Astrocyte (in vitro differentiated cells and primary cell): ENCODE measurements at regions not wholly inside any gene's neighbourhood (a gene's known extent, or its start where the extent isn't known, plus 50 kb on each side); places are given as distances from the start of the nearest gene placed in this dataset.

Experiments
- DNase-seq: peaks from one replicate; pipeline ENCODE4 v3.0.0-alpha.2; 2010; ENCODE audit warnings: low read depth
- FAIRE-seq: peaks from 2 replicates; lab custom pipeline; 2011; peaks lifted over from hg19 to GRCh38; lab: Jason Lieb, UNC
- H2AFZ ChIP-seq: 2 replicates; pipeline ENCODE4 v1.6.0; 2012; ENCODE audit warnings: low read depth, low read length, inconsistent platforms
- H3K27ac ChIP-seq: 2 replicates; pipeline ENCODE4 v1.5.1; 2011; ENCODE audit warnings: low read depth, low read length, inconsistent platforms
- H3K27me3 ChIP-seq: 2 replicates; pipeline ENCODE4 v1.6.0; 2011; ENCODE audit warnings: low read length, inconsistent platforms; ENCODE audit not compliant: insufficient read depth
- H3K36me3 ChIP-seq: 2 replicates; pipeline ENCODE4 v1.5.1; 2011; ENCODE audit warnings: low read length, inconsistent platforms; ENCODE audit not compliant: insufficient read depth
- H3K4me1 ChIP-seq: 2 replicates; pipeline ENCODE4 v1.5.1; 2011; ENCODE audit warnings: low read length, inconsistent platforms; ENCODE audit not compliant: insufficient read depth
- H3K4me2 ChIP-seq: 2 replicates; pipeline ENCODE4 v1.6.0; 2012; ENCODE audit warnings: low read length, inconsistent platforms
- H3K4me3 ChIP-seq: 2 replicates; pipeline ENCODE4 v1.5.1; 2011; ENCODE audit warnings: low read depth, mild to moderate bottlenecking, low read length, inconsistent platforms; ENCODE audit not compliant: insufficient read depth
- H3K79me2 ChIP-seq: 2 replicates; pipeline ENCODE4 v1.6.0; 2012; ENCODE audit warnings: mild to moderate bottlenecking, low read length, inconsistent platforms; ENCODE audit not compliant: insufficient read depth
- H3K9ac ChIP-seq: 2 replicates; pipeline ENCODE4 v1.6.0; 2012; ENCODE audit warnings: mild to moderate bottlenecking, low read length, inconsistent platforms
- H3K9me3 ChIP-seq: 2 replicates; pipeline ENCODE4 v1.5.1; 2012; ENCODE audit warnings: low read depth, mild to moderate bottlenecking, low read length, inconsistent platforms; ENCODE audit not compliant: insufficient read depth
- H4K20me1 ChIP-seq: 2 replicates; pipeline ENCODE4 v1.6.0; 2012; ENCODE audit warnings: low read length, inconsistent platforms; ENCODE audit not compliant: insufficient read depth
- H3K27ac Mint-ChIP-seq: one replicate; pipeline ENCODE4 v1.8.0; 2021; ENCODE audit warnings: mild to moderate bottlenecking, mixed read lengths; ENCODE audit not compliant: unreplicated experiment
- H3K27me3 Mint-ChIP-seq: one replicate; pipeline ENCODE4 v1.8.0; 2021; ENCODE audit warnings: low read depth, mixed read lengths; ENCODE audit not compliant: unreplicated experiment
- H3K36me3 Mint-ChIP-seq: one replicate; pipeline ENCODE4 v1.8.0; 2021; ENCODE audit warnings: low read depth, mixed read lengths; ENCODE audit not compliant: unreplicated experiment
- H3K4me1 Mint-ChIP-seq: one replicate; pipeline ENCODE4 v1.8.0; 2021; ENCODE audit warnings: low read depth, mixed read lengths; ENCODE audit not compliant: unreplicated experiment
- H3K4me3 Mint-ChIP-seq: one replicate; pipeline ENCODE4 v1.8.0; 2021; ENCODE audit warnings: mild to moderate bottlenecking, moderate library complexity, mixed read lengths; ENCODE audit not compliant: unreplicated experiment
- H3K9me3 Mint-ChIP-seq: one replicate; pipeline ENCODE4 v1.8.0; 2021; ENCODE audit warnings: mild to moderate bottlenecking, mixed read lengths; ENCODE audit not compliant: unreplicated experiment
- CTCF ChIP-seq: IDR thresholded peaks from 2 replicates; pipeline ENCODE4 v1.5.1; 2011; ENCODE audit warnings: low read depth, mild to moderate bottlenecking, inconsistent platforms, low read length, moderate library complexity; ENCODE audit not compliant: insufficient read depth
- EZH2 ChIP-seq: IDR thresholded peaks from 2 replicates; pipeline ENCODE4 v1.6.1; 2012; ENCODE audit warnings: mild to moderate bottlenecking, low read length, inconsistent platforms; ENCODE audit not compliant: insufficient read depth

GRCh38 chr2:236715077-236715476, 145.5 kb downstream of the ACKR3 start:
- Histone ChIP-seq H3K4me3 (no peak overlapping the region), H4K20me1 (no peaks in the 10 kb centered on the region), H3K9ac (no peak overlapping the region), H2AFZ (peak overlapping the region; percentile 42), H3K4me1 (peaks cover 39% of the 10 kb centered on the region), H3K36me3 (no peaks in the 10 kb centered on the region), H3K4me2 (peak overlapping the region; percentile 8), H3K27me3 (peaks cover 2% of the 10 kb centered on the region), H3K79me2 (no peaks in the 10 kb centered on the region), H3K9me3 (no peaks in the 10 kb centered on the region), H3K27ac (no peak overlapping the region)
- no peak for FAIRE-seq
- no peaks in the 10 kb centered on the region for H3K36me3 Mint-ChIP-seq
- H3K9me3 Mint-ChIP-seq = no peaks in the 10 kb centered on the region
- peak; percentile 65 for DNase-seq
- no peak overlapping the region for H3K4me3 Mint-ChIP-seq
- H3K27ac Mint-ChIP-seq = no peak overlapping the region
- H3K4me1 Mint-ChIP-seq = peaks cover 40% of the 10 kb centered on the region
- H3K27me3 Mint-ChIP-seq = no peaks in the 10 kb centered on the region
- TF ChIP-seq CTCF (no peak), EZH2 (no peak)

- peak overlapping the region; percentile 42 for H2AFZ ChIP-seq
Measured at GRCh38 chr2:236715491-236715961, 145.9 kb downstream of the ACKR3 start.

More at GRCh38 chr2:236715491-236715961, 145.9 kb downstream of the ACKR3 start:
- DNase-seq (peak; percentile 28), FAIRE-seq (no peak)
- Histone ChIP-seq H3K27ac (no peak overlapping the region), H3K4me2 (peak overlapping the region; percentile 8), H3K36me3 (no peaks in the 10 kb centered on the region), H3K79me2 (no peaks in the 10 kb centered on the region), H3K9me3 (no peaks in the 10 kb centered on the region), H4K20me1 (no peaks in the 10 kb centered on the region), H3K9ac (no peak overlapping the region), H3K4me3 (no peak overlapping the region), H3K27me3 (peaks cover 2% of the 10 kb centered on the region), H3K4me1 (peaks cover 39% of the 10 kb centered on the region)
- Mint-ChIP-seq H3K4me1 (peaks cover 40% of the 10 kb centered on the region), H3K36me3 (no peaks in the 10 kb centered on the region), H3K9me3 (no peaks in the 10 kb centered on the region), H3K27me3 (no peaks in the 10 kb centered on the region), H3K27ac (no peak overlapping the region), H3K4me3 (no peak overlapping the region)
- TF ChIP-seq CTCF = no peak
- no peak for TF ChIP-seq EZH2
